ENCODE measurements at regions not wholly inside any gene's neighbourhood (a gene's known extent, or its start where the extent isn't known, plus 50 kb on each side); places are given as distances from the start of the nearest gene placed in this dataset.

DNA sequence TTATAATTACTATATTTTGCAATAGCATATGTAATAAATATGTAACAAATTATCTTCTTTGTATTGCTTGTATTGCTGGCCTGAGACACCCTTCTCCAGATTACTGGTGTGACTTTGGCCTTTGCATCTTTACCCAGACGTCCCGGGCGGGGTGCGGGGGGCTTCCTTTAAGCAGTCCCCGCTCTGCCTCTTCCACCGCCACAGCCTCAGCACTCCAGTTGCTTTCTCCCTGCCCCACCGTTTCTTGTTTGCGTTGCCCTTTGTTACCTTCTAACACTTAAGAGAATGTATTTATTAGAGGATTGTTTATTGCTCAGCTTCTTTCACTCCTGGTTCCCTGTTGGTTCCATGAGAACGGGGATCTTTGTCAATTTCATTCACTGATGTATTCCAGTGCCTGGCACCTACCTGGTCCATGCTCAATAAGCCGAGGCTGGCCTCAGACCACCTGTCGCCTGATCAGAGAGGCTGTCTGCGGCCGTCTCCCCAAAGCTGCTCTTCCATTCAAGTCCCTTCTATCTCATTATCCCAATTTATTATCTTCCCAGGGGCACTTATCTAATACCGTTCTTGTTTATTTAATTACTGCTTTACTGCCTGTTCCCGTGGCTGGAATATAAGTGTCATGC lies 100.5 kb upstream of the RFLNA start:
- H3K36me3 Mint-ChIP-seq = no peaks in the 10 kb centered on the region
- peaks cover 3% of the 10 kb centered on the region for H3K9me3 Mint-ChIP-seq

DNA sequence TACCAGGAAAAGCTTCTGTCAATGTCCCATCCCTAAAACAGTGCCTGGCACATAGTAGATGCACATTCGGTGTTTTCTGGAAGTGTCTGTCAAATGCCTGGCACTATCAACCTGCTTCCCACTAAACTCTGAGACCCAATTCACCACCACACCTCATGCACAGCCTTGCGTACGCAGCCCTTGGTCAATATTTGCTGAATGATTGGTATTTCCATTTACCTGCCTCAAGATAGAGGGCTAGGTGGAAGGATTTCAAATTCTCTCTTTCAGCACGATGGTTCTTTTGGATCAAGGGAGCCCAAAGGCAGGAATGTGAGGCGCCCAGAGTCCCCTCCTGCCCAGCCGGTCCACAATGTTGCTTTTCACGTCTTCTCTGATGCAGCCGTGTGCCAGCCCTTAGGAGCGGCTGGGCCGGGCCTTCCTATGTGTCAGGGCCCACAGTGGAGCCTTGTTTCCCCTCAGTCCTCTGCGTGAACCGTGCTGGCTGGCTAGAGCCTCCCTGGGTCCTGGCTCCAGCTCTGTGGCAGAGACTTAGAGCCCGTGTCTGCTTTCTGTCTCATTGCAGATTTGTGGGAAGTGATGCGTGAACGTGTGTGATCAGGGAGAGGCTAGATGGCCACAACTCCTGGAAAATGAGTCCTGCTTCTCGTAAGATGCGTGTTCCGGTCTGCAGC lies 99.9 kb upstream of the RFLNA start:
- DNase-seq = no peak
- Mint-ChIP-seq H3K4me1 (no peaks in the 10 kb centered on the region), H3K36me3 (no peaks in the 10 kb centered on the region), H3K27me3 (peaks cover 7% of the 10 kb centered on the region), H3K4me3 (no peak overlapping the region), H3K27ac (no peak overlapping the region), H3K9me3 (peaks cover 3% of the 10 kb centered on the region)

More for the DNA sequence above, 100.5 kb upstream of the RFLNA start:
- no peak for DNase-seq
- no peak overlapping the region for H3K4me3 Mint-ChIP-seq
- H3K27me3 Mint-ChIP-seq = peaks cover 7% of the 10 kb centered on the region
- H3K27ac Mint-ChIP-seq = no peak overlapping the region
- no peaks in the 10 kb centered on the region for H3K4me1 Mint-ChIP-seq

DNA sequence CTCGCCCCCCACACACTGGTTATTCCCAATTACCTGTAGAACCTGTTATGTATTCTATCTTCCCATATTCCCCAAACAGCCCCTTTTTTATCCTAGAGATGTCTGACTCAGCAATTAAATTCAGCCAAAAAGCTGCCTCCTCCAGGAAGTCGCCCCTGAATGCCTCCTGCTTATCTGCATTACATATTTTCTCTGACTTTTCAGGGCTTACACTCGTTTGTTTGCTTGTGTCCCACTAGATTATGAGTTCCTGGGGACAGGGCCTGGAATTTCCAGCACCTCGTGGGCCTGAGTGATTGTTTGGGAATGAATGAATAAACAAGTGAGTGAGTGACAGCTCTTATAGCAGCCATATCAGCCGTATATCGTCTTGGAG lies 99.3 kb upstream of the RFLNA start:
- Mint-ChIP-seq H3K36me3 (no peaks in the 10 kb centered on the region), H3K4me3 (no peak overlapping the region), H3K27ac (no peak overlapping the region), H3K27me3 (peaks cover 7% of the 10 kb centered on the region), H3K4me1 (no peaks in the 10 kb centered on the region), H3K9me3 (peaks cover 3% of the 10 kb centered on the region)
- no peak for DNase-seq

DNA sequence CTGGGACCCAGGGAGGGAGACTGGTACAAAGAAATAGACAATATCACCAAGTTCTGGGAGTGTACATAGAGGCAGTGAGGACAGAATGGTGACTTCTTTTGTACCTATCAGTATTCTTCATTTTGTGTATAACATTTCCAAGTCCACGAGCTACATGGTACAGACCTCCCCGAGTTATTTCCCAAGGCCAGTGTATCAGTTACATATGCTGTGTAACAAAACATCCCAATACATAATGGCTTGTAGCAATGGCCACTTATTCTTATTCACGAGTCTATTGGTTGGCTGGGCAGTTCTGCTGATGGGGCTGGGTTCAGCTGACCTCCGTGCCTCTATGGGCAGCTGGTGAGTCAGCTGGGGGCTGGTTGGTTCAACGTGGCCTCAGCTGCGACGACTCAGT lies 98.7 kb upstream of the RFLNA start:
- H3K9me3 Mint-ChIP-seq = peaks cover 4% of the 10 kb centered on the region
- H3K36me3 Mint-ChIP-seq = no peaks in the 10 kb centered on the region
- no peak overlapping the region for H3K27ac Mint-ChIP-seq
- H3K27me3 Mint-ChIP-seq = peaks cover 9% of the 10 kb centered on the region
- no peak for DNase-seq
- H3K4me1 Mint-ChIP-seq = no peaks in the 10 kb centered on the region
- H3K4me3 Mint-ChIP-seq = no peak overlapping the region

DNA sequence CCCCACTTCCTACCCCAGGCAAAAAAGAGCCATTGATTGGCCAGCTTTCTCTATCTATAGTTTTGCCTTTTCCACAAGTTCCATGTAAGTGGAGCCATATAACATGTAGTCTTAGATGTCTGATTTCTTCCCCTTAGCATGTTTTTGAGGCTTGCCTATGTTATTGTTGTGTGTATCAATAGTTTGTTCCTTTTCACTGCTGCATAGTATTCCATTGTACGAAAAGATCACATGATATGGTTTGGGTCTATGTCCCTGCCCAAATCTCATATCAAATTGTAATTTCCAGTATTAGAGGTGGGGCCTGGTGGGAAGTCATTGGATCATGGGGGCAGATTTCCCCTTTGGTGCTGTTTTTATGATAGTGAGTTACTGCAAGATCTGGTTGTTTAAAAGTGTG lies 93.6 kb upstream of the RFLNA start:
- Mint-ChIP-seq H3K36me3 (no peaks in the 10 kb centered on the region), H3K4me3 (no peak overlapping the region), H3K9me3 (peaks cover 12% of the 10 kb centered on the region), H3K27me3 (peaks cover 13% of the 10 kb centered on the region), H3K4me1 (no peaks in the 10 kb centered on the region), H3K27ac (no peak overlapping the region)
- no peak for DNase-seq

DNA sequence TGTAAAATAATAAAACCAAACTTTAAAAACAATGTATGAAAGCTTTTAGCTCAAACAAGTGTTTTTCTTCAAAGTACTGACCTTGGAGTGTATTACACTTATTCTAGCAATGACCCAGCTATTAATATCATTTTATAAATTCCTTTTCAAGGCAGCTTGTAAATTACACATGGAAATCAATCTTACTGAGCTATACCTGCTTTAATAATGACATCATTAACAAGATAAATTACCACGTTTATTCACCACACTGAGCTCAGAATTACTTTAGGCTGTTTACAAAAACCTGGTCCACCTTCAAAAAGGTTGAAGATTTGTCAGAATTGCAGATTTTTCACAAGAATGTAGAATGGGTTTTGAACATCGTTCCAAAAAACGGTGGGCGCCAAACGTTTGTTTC lies 91.7 kb upstream of the RFLNA start:
- peaks cover 9% of the 10 kb centered on the region for H3K9me3 Mint-ChIP-seq
- no peaks in the 10 kb centered on the region for H3K36me3 Mint-ChIP-seq
- H3K27ac Mint-ChIP-seq = no peak overlapping the region
- no peaks in the 10 kb centered on the region for H3K4me1 Mint-ChIP-seq
- DNase-seq = no peak
- H3K4me3 Mint-ChIP-seq = no peak overlapping the region
- H3K27me3 Mint-ChIP-seq = peaks cover 6% of the 10 kb centered on the region

DNA sequence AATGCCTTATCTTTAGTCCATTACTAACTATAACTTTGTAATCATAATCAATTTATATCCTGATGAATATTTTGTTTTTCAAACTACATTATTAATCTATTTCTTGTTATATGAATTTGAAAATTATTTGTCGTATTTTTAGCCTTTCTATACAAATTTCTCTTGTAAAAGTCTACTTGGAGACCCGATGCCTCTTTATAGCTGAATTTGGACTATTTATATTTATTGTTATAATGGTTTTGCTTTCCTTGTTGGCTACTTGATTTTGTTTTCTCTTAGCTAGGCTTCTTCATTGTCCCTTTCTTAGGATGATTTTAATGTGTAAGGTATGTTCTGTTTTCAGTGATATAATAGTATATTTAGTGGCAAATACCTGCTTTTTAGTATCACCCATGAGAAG lies 89.5 kb upstream of the RFLNA start:
- H3K9me3 Mint-ChIP-seq = peaks cover 9% of the 10 kb centered on the region
- no peaks in the 10 kb centered on the region for H3K4me1 Mint-ChIP-seq
- DNase-seq = no peak
- H3K36me3 Mint-ChIP-seq = no peaks in the 10 kb centered on the region
- no peak overlapping the region for H3K4me3 Mint-ChIP-seq
- H3K27ac Mint-ChIP-seq = no peak overlapping the region
- peaks cover 6% of the 10 kb centered on the region for H3K27me3 Mint-ChIP-seq

DNA sequence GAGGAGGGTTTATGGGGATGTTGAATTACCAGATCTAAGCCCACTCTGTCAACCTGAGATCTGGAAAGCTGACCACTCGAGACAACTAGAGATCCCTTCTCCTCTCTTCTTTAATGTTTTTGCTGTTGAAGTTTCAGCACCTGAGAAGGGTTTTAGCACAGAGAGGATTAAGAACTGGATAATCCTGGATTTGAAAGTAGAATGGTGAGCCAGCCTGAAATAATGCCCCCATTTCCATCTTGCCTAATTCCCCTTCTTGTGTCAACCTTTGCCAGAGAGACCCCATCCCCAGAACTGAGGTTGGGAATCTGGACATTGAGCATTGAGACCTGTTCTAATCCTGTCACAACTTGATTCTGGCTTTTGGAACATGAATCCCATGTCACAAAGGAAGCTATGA lies 87.8 kb upstream of the RFLNA start:
- Mint-ChIP-seq H3K36me3 (no peaks in the 10 kb centered on the region), H3K27ac (no peak overlapping the region), H3K27me3 (no peaks in the 10 kb centered on the region), H3K9me3 (peaks cover 4% of the 10 kb centered on the region), H3K4me3 (no peak overlapping the region), H3K4me1 (no peaks in the 10 kb centered on the region)
- DNase-seq = no peak

DNA sequence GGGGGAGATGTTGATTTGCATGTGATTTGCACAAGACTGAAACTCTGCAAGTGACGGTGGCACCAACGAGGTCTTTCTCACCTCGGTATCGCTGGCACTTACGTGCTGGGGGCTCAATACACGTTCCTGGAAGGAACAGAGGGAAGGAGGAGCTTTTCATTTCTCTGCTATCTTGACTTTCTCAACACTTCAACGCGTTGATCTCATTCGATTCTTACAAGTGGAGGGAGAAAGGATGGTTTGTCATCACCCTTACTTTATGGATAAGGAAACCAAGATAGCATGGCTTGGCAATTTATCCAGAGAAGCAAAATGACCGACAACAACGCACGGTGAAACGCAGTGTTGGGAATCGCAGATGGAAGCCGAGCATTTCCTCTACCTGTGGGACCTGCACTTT lies 87.3 kb upstream of the RFLNA start:
- H3K4me3 Mint-ChIP-seq = no peak overlapping the region
- H3K9me3 Mint-ChIP-seq = peaks cover 4% of the 10 kb centered on the region
- H3K27ac Mint-ChIP-seq = no peak overlapping the region
- no peaks in the 10 kb centered on the region for H3K36me3 Mint-ChIP-seq
- H3K27me3 Mint-ChIP-seq = no peaks in the 10 kb centered on the region
- H3K4me1 Mint-ChIP-seq = no peaks in the 10 kb centered on the region
- no peak for DNase-seq

DNA sequence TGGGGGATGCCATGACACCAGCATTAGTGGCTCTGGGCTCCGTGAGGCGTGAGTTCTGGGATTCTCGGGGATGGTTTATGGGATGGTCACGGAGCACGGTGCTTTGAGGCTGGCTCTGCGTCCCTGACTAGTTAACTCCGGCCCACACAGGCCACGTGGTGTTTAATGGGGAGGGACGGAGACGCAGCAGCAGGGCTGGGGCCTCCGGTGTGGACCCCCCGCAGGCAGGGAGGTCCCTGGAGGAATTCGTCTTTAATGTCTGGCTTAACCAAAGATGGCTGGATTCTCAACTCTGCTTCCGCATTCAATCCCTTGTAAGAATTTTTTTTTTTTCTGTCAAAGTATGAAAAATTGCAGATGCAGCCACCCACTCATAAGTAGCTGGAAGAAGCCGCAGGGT lies 86.4 kb upstream of the RFLNA start:
- Mint-ChIP-seq H3K27ac (no peak overlapping the region), H3K4me1 (no peaks in the 10 kb centered on the region), H3K9me3 (peaks cover 6% of the 10 kb centered on the region), H3K4me3 (no peak overlapping the region), H3K27me3 (no peaks in the 10 kb centered on the region), H3K36me3 (peaks cover 2% of the 10 kb centered on the region)
- DNase-seq = no peak

DNA sequence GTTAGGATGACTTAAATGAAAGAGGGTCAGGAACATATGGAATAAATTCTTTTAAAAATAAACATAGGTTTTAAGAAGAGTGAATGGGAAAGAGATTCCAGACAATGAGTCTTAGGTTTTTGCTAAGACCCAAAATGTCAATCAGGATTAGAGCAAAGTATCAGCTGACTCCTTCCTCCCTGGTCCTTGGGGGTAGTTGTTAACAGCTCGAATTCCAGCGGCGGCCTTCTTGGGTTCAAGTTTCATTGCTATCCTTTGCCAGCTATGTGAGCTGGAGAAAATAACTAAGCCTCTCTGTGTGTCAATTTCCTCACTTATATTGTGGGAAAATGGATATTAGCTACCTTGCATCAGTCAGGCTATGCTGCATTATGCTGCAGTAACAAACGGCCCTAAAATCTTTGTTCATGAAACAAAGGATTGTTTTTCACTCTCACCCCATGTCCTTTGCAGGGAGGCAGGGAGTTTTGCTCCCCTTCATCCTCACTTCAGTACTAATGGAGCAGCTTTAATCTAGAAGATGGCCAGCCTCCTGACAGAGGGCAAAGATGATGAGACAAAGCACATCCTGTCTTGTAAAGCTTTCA lies 83.8 kb upstream of the RFLNA start:
- Mint-ChIP-seq H3K4me3 (no peak overlapping the region), H3K9me3 (peaks cover 15% of the 10 kb centered on the region), H3K4me1 (no peaks in the 10 kb centered on the region), H3K36me3 (peaks cover 5% of the 10 kb centered on the region), H3K27me3 (no peaks in the 10 kb centered on the region), H3K27ac (no peak overlapping the region)
- DNase-seq = no peak

DNA sequence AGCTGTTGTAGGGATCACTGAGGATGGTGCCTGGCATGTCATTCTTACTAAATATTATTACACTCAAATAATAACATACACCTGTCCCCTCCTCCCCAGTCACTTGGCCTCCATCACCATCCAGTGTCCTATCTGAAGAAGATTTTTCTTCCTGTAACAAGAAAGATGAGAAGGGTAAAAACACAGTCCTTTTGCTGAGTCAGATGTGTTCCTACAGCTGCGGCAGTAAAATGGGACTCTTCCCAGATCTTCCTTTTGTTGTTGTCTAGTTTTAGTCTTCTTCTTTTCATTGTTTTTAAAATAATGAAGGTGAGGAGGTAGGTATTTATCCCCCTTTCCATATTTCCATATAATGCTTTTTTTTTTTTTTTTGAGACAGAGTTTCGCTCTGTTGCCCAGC lies 83.1 kb upstream of the RFLNA start:
- H3K27me3 Mint-ChIP-seq = no peaks in the 10 kb centered on the region
- DNase-seq = no peak
- no peak overlapping the region for H3K4me3 Mint-ChIP-seq
- H3K4me1 Mint-ChIP-seq = no peaks in the 10 kb centered on the region
- no peak overlapping the region for H3K27ac Mint-ChIP-seq
- H3K36me3 Mint-ChIP-seq = peaks cover 5% of the 10 kb centered on the region
- peaks cover 15% of the 10 kb centered on the region for H3K9me3 Mint-ChIP-seq

DNA sequence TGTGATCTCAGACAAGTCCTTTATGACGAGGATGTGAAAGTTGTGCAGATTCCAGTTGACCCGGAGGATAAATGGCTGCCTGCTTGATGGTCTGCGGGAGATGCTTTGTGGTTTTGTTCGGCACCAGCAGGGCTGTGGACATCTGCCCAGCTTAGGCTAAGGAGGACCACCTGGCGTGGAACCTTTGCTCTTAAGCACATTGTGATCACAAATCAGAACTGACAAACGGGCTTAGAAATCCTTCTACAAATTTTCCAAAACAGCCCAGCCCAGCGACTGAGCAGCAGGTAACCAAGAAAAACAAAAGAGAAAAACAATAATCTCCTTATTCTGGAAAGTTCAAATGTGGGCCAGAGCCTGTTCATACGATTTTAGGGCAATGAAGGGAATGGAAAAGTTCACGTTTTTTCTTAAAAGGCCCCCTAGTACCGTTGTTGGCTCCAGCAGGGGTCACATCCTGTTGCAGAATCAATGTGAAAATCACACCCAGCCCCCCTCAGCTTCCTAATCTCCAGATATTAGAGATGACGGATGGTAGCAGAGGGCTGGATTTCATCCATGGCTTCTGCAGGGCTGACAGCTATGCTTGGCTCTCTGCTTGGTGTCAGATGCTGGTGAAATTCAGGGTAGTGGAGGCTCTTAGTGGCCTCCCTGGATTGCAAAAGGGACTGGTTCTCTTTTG lies 81.1 kb upstream of the RFLNA start:
- Mint-ChIP-seq H3K9me3 (peaks cover 15% of the 10 kb centered on the region), H3K27me3 (no peaks in the 10 kb centered on the region), H3K27ac (no peak overlapping the region)

DNA sequence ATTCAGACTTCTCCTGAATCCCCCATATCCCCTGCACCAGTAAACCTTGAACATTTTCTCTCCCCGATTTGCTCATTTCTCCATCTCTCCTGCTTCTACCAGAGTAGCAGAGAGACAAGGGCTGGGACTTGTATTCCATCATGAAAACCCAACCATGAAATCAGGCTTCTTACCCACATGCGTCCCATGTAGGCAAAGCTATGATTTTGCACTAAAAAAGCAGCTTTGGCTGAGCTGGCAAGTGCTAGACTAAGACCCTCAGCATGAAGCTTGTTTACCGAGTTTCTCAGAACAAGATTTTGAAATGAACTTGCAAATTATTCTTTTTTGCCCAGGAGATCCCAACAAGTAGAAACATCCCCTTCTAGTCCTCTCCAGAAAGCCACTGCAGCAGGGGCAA lies 80.3 kb upstream of the RFLNA start:
- Mint-ChIP-seq H3K27me3 (no peaks in the 10 kb centered on the region), H3K4me1 (peaks cover 3% of the 10 kb centered on the region), H3K36me3 (peaks cover 5% of the 10 kb centered on the region), H3K27ac (no peak overlapping the region), H3K9me3 (peaks cover 15% of the 10 kb centered on the region), H3K4me3 (no peak overlapping the region)
- no peak for DNase-seq

More for the DNA sequence above, 81.1 kb upstream of the RFLNA start:
- peaks cover 3% of the 10 kb centered on the region for H3K4me1 Mint-ChIP-seq
- no peak overlapping the region for H3K4me3 Mint-ChIP-seq
- no peak for DNase-seq
- peaks cover 5% of the 10 kb centered on the region for H3K36me3 Mint-ChIP-seq

DNA sequence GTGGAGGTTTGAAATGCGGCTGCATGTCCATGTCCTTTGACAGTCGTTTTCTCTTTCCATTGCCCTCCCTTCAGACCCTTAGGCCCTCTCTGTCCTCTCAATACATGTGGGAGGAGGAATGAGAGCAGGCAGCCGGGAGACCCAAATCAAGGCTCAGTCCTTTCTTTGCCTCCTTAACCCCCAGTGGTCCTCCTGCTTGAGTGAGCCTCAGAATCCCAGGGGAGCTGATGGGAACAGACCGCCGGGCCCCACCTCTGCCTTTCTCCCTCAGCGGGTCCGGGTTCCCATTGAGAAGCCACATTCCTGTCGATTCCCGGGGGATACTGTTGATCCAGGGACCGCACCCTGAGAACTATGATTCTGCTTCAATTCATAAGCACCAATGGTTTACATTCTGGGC lies 77.9 kb upstream of the RFLNA start:
- H3K27ac Mint-ChIP-seq = no peak overlapping the region
- peaks cover 15% of the 10 kb centered on the region for H3K9me3 Mint-ChIP-seq
- no peak overlapping the region for H3K4me3 Mint-ChIP-seq
- peaks cover 3% of the 10 kb centered on the region for H3K4me1 Mint-ChIP-seq
- peaks cover 5% of the 10 kb centered on the region for H3K36me3 Mint-ChIP-seq
- no peak for DNase-seq
- H3K27me3 Mint-ChIP-seq = peaks cover 5% of the 10 kb centered on the region
